Heart left ventricle (tissue), 16 donors: ENCODE measurements at regions not wholly inside any gene's neighbourhood (a gene's known extent, or its start where the extent isn't known, plus 50 kb on each side); places are given as distances from the start of the nearest gene placed in this dataset.

Experiments
- ATAC-seq, 4 donors: fragments of 200-7000 bp; cut with Tn5 transposase; one replicate each; pipeline ENCODE4 v1.9.1; 2020 to 2022; ENCODE audit warnings: moderate library complexity in 4 of 4, mild to moderate bottlenecking in 3 of 4, moderate number of reproducible peaks in 1 of 4
- DNase-seq, 5 donors: peaks; one replicate each; pipeline ENCODE4 v3.0.0-alpha.2; 2020
- H3K27ac ChIP-seq, 12 donors: fragments of 200-600 bp; sonication (generic) in 4 of 12; one replicate each; pipeline versions ENCODE4 v1.5.0 to v1.8.0; 2016 to 2022; ENCODE audit warnings: mild to moderate bottlenecking in 2 of 12
- H3K27me3 ChIP-seq, 9 donors: fragments of 200-600 bp; sonication (generic) in 2 of 9; one replicate each; pipeline versions ENCODE4 v1.5.1 to v1.8.0; 2016 to 2022; ENCODE audit warnings: mild to moderate bottlenecking in 3 of 9
- H3K36me3 ChIP-seq, 9 donors: fragments of 200-600 bp; sonication (generic) in 2 of 9; one replicate each; pipeline versions ENCODE4 v1.5.0 to v1.8.0; 2018 to 2022; ENCODE audit warnings: mild to moderate bottlenecking in 2 of 9
- H3K4me1 ChIP-seq, 12 donors: fragments of 200-600 bp; sonication (generic) in 4 of 12; one replicate each; pipeline versions ENCODE4 v1.5.0 to v1.8.0; 2016 to 2022; ENCODE audit warnings: mild to moderate bottlenecking in 3 of 12
- H3K4me3 ChIP-seq, 12 donors: fragments of 200-600 bp; sonication (generic) in 4 of 12; one replicate each; pipeline versions ENCODE4 v1.5.0 to v1.8.0; 2017 to 2022; ENCODE audit warnings: mild to moderate bottlenecking in 9 of 12, moderate library complexity in 4 of 12
- H3K9me3 ChIP-seq, 12 donors: fragments of 200-600 bp; sonication (generic) in 4 of 12; one replicate each; pipeline versions ENCODE4 v1.5.0 to v1.8.0; 2016 to 2022; ENCODE audit warnings: mild to moderate bottlenecking in 1 of 12
- POLR2A ChIP-seq, 2 donors: fragments of 450-650 bp; IDR thresholded peaks; one replicate each; pipeline ENCODE4 v1.6.1; 2017; ENCODE audit warnings: antibody characterized with exemption in 2 of 2, mild to moderate bottlenecking in 2 of 2, moderate library complexity in 2 of 2
- WGBS, 4 donors: extraction: QIAGEN DNeasy Blood & Tissue Kit in 2 of 4; methylation state at CpG; one replicate each; pipeline versions ENCODE4 v1.1.5 to v1.1.7; 2013 to 2018; 5-methylcytosine and 5-hydroxymethylcytosine counted together
- intact Hi-C, 10 donors: fragments of 100-400 bp; cut with DNase I; formaldehyde crosslinking; loops; one replicate each; pipeline versions ENCODE4 v1.11.1 to v1.14.2; 2022
- TF ChIP-seq, protein P1 (sequence below), 12 donors: fragments of 200-600 bp; sonication (generic) in 4 of 12; IDR thresholded peaks; one replicate each; pipeline versions ENCODE4 v1.5.0 to v1.8.0; 2018 to 2022; ENCODE audit warnings: antibody characterized with exemption in 12 of 12, mild to moderate bottlenecking in 5 of 12
- donor health status: ischemic (EF 13 %, LVEDD 7.1; RV severe dilation, severe dysfunction).
- donor health status: healthy with polysubstance abuse.
- donor health status: DM: no; HTN: yes; CAD: no.
- donor health status: DM: no; HTN: no; CAD: no.
- donor health status: ischemic (EF 25% LVEDD 6.9; RV normal size, moderate dysfunction).
- donor health status: ischemic (EF 25% LVEDD 5.7; RV mildly dilated, moderate dysfunction).
- donor health status: healthy.
- donor health status: DM: yes; HTN: yes; CAD: no.
- donor health status: ischemic (EF 35%, LVEDD 5.7; RV mildly dilated, moderate dysfunction).
- donor health status: nonischemic (EF 11% LVEDD 7.7; RV severe dilation, severe dysfunction).
- donor health status: DM: yes; HTN: yes; CAD: no.
- donor health status: PGD.
- donor health status: ischemic (EF 29% LVEDD 5.4; RV normal size, mild dysfunction).
- donor health status: nonischemic (EF 23%, LVEDD 6.1; RV moderate dilation, normal function).

DNA sequence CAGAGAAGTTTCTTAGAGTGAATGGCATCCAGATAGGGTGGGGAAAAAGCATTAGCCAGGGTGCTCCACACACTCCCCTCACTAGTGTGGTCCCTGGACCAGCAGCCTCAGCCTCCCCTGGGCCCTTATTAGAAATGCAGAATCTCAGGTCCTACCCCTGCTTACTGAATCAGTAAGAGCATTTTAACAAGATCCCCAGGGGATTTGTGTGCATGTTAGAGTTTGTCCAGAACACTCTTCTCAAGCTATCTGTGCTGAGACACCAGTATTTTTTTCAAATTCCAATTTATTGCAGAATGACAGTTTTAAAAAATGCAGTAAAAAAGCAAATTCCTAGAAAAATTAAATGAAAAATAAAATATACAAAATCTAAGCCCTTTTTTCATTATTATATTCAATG lies 123.1 kb downstream of the MIAT start:
- Histone ChIP-seq H3K4me1 (peaks cover 0 to 17% (median 5%) of the 10 kb centered on the region in 12 donors), H3K36me3 (peaks cover 0 to 56% (median 21%) of the 10 kb centered on the region in 9 donors), H3K27ac (no peak overlapping the region), H3K4me3 (no peak overlapping the region), H3K27me3 (no peaks in the 10 kb centered on the region), H3K9me3 (peaks cover 0 to 15% (median 0%) of the 10 kb centered on the region in 12 donors)
- TF ChIP-seq, protein P1, sequence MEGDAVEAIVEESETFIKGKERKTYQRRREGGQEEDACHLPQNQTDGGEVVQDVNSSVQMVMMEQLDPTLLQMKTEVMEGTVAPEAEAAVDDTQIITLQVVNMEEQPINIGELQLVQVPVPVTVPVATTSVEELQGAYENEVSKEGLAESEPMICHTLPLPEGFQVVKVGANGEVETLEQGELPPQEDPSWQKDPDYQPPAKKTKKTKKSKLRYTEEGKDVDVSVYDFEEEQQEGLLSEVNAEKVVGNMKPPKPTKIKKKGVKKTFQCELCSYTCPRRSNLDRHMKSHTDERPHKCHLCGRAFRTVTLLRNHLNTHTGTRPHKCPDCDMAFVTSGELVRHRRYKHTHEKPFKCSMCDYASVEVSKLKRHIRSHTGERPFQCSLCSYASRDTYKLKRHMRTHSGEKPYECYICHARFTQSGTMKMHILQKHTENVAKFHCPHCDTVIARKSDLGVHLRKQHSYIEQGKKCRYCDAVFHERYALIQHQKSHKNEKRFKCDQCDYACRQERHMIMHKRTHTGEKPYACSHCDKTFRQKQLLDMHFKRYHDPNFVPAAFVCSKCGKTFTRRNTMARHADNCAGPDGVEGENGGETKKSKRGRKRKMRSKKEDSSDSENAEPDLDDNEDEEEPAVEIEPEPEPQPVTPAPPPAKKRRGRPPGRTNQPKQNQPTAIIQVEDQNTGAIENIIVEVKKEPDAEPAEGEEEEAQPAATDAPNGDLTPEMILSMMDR (IDR thresholded peaks at IDR 0.05): no peak
- TF ChIP-seq POLR2A (IDR thresholded peaks at IDR 0.05): no peak
- intact Hi-C loops: no loop called here
- ATAC-seq (no peak), DNase-seq (no peak)

DNA sequence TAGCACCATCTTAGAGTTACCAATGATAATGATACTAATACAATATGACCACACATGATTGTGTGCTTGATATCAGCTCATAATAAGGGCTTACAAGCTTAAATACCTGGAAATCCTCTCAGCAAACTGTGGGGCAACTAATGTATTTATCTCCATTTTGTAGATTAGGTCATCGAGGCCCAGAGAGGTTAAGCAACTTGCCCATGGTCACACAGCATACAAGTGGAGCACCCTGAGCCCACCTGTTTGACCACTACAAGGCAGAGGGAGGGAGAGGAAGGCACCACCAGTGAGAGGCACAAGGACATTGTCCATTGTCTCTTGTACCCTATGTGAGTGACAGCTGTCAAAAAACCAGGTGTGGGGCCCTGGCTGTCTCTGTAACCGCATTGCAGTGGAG lies 123.7 kb downstream of the MIAT start:
- intact Hi-C loops: no loop called here
- no peaks in the 10 kb centered on the region for H3K27me3 ChIP-seq
- peaks cover 0 to 56% (median 21%) of the 10 kb centered on the region in 9 donors for H3K36me3 ChIP-seq
- WGBS, 4 donors: 91 to 93% (median 92%) methylated on average over 2 of the region's 2 CpGs
- DNase-seq (no peak), ATAC-seq (no peak)
- H3K4me1 ChIP-seq: peaks cover 0 to 19% (median 5%) of the 10 kb centered on the region in 12 donors
- no peak for TF ChIP-seq POLR2A (IDR thresholded peaks at IDR 0.05)
- TF ChIP-seq, protein P1 (IDR thresholded peaks at IDR 0.05): no peak
- H3K27ac ChIP-seq: no peak overlapping the region
- H3K4me3 ChIP-seq: no peak overlapping the region
- peaks cover 0 to 11% (median 0%) of the 10 kb centered on the region in 12 donors for H3K9me3 ChIP-seq

DNA sequence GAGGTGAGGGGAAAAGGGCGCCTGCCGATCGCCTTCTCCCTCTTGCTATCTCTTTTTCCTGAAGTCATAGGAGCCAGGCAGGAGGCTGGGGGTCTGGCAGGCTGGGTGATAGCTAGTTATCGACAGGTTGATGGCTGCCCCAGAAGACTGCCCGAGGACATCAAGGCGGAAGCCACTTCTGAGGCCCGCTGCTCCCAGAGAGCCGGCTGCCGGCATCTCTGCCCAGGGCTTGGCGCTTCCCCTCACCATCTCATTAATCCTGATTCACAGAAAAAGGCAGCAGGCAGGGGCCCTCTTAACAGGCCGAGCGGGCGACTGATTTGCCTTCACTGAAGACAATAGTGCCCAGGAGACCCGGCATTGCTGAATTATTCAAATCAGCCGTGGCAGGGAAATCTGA lies 124.2 kb downstream of the MIAT start:
- 90 to 95% (median 93%) methylated on average over 12 to 15 of the region's 15 CpGs for WGBS, 4 donors
- DNase-seq (no peak), ATAC-seq (no peak)
- peaks cover 0 to 11% (median 0%) of the 10 kb centered on the region in 12 donors for H3K9me3 ChIP-seq
- H3K4me1 ChIP-seq: peaks cover 0 to 22% (median 5%) of the 10 kb centered on the region in 12 donors
- intact Hi-C loops: no loop called here
- no peak overlapping the region for H3K27ac ChIP-seq
- no peak overlapping the region for H3K4me3 ChIP-seq
- peaks cover 0 to 51% (median 21%) of the 10 kb centered on the region in 9 donors for H3K36me3 ChIP-seq
- no peak for TF ChIP-seq POLR2A (IDR thresholded peaks at IDR 0.05)
- TF ChIP-seq, protein P1 (IDR thresholded peaks at IDR 0.05): no peak
- H3K27me3 ChIP-seq: no peaks in the 10 kb centered on the region

DNA sequence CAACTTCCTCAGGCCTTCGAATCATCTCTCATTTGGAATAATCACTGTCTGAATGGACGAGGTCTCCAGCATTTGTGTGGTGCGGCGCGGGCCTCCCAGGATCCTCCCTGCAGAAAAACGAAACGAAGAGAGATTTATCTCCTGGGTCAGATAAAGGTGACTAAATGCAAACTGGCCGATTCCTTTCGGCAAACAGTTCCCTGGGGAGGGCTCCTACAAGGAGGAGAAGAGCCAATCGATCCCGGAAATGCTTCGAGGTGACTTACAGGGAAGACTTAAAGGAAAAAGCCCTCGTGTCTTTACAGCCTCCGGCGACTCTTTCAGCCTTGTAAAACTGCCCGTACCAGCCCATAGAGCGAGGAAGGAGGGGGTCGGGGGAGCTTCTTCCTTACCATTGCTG lies 126.5 kb downstream of the MIAT start:
- peaks cover 0 to 42% (median 10%) of the 10 kb centered on the region in 9 donors for H3K36me3 ChIP-seq

More for the DNA sequence above, 126.5 kb downstream of the MIAT start:
- no peak overlapping the region for H3K27ac ChIP-seq
- DNase-seq: no peak
- H3K4me1 ChIP-seq: peaks cover 0 to 8% (median 0%) of the 10 kb centered on the region in 12 donors
- intact Hi-C loops: no loop called here
- no peak overlapping the region for H3K4me3 ChIP-seq
- ATAC-seq: no peak
- 60 to 75% (median 68%) methylated on average over 18 of the region's 18 CpGs for WGBS, 4 donors
- TF ChIP-seq POLR2A (IDR thresholded peaks at IDR 0.05): no peak
- TF ChIP-seq, protein P1 (IDR thresholded peaks at IDR 0.05): no peak
- no peaks in the 10 kb centered on the region for H3K27me3 ChIP-seq
- H3K9me3 ChIP-seq: peaks cover 0 to 11% (median 0%) of the 10 kb centered on the region in 12 donors
